GM23248 (cell line): ENCODE measurements at regions not wholly inside any gene's neighbourhood (a gene's known extent, or its start where the extent isn't known, plus 50 kb on each side); places are given as distances from the start of the nearest gene placed in this dataset.

Experiments
- EZH2 ChIP-seq: fragments of 200-600 bp; sonication (generic); IDR thresholded peaks from 2 replicates; pipeline ENCODE4 v1.6.1; 2018; ENCODE audit warnings: antibody characterized with exemption, mild to moderate bottlenecking; ENCODE audit not compliant: insufficient read depth, poor library complexity, severe bottlenecking
- EZH2phosphoT487 ChIP-seq: fragments of 200-600 bp; sonication (generic); IDR thresholded peaks from 2 replicates; pipeline ENCODE4 v1.6.1; 2018; ENCODE audit warnings: antibody characterized with exemption, moderate library complexity, mild to moderate bottlenecking, low read depth; ENCODE audit not compliant: insufficient read depth

GRCh38 chr13:93144031-93144430, 82.6 kb upstream of the GPC6 start:
- TF ChIP-seq EZH2: no peak
- TF ChIP-seq EZH2phosphoT487: no peak
